H1 (cell line): ENCODE measurements at regions not wholly inside any gene's neighbourhood (a gene's known extent, or its start where the extent isn't known, plus 50 kb on each side); places are given as distances from the start of the nearest gene placed in this dataset.

Experiments
- CTCF ChIA-PET: fragments of 300-600 bp; sonication (Branson Sonifier 250); formaldehyde crosslinking; loops from one replicate; lab custom pipeline; 2021; ENCODE audit not compliant: partially characterized antibody; lab: Charles Lee
- POLR2A ChIA-PET: fragments of 300-600 bp; sonication (Branson Sonifier 250); formaldehyde crosslinking; loops from one replicate; lab custom pipeline; 2021; ENCODE audit warnings: inconsistent platforms; ENCODE audit not compliant: partially characterized antibody; lab: Charles Lee
- DNase-seq, 2 experiments: peaks; one replicate each; pipeline versions ENCODE4 v3.0.0 to v3.0.0-alpha.2; 2010 to 2022; ENCODE audit warnings: low spot score in 2 of 2, low read depth in 1 of 2, mixed read lengths in 1 of 2
- FAIRE-seq: peaks from 2 replicates; lab custom pipeline; 2011; peaks lifted over from hg19 to GRCh38; lab: Jason Lieb, UNC
- H2AFZ ChIP-seq: 2 replicates; pipeline ENCODE4 v1.8.1; 2012; ENCODE audit warnings: low read length, inconsistent platforms
- H2AK5ac ChIP-seq: 2 replicates; pipeline ENCODE4 v1.6.1; 2013; ENCODE audit warnings: low read depth, low read length
- H2BK120ac ChIP-seq: replicated peaks from 2 replicates; pipeline ENCODE3; 2013; ENCODE audit warnings: low read depth, low read length, inconsistent platforms
- H2BK12ac ChIP-seq: 2 replicates; pipeline ENCODE4 v1.6.1; 2013; ENCODE audit warnings: low read depth, low read length
- H2BK15ac ChIP-seq: 2 replicates; pipeline ENCODE4 v1.6.1; 2013; ENCODE audit warnings: low read length
- H2BK20ac ChIP-seq: 2 replicates; pipeline ENCODE4 v1.6.1; 2013; ENCODE audit warnings: low read length
- H2BK5ac ChIP-seq: 2 replicates; pipeline ENCODE4 v1.6.1; 2013; ENCODE audit warnings: low read depth, low read length
- H3K14ac ChIP-seq: 2 replicates; pipeline ENCODE4 v1.6.1; 2013; ENCODE audit warnings: inconsistent platforms; ENCODE audit not compliant: insufficient read length
- H3K18ac ChIP-seq: 2 replicates; pipeline ENCODE4 v1.6.1; 2013; ENCODE audit warnings: low read length; ENCODE audit errors: extremely low read depth
- H3K23ac ChIP-seq: 2 replicates; pipeline ENCODE4 v1.6.1; 2013; ENCODE audit warnings: inconsistent platforms; ENCODE audit not compliant: insufficient read length
- H3K23me2 ChIP-seq: 2 replicates; pipeline ENCODE4 v1.6.1; 2013; ENCODE audit warnings: low read depth, low read length
- H3K27ac ChIP-seq: 2 replicates; pipeline ENCODE4 v1.6.1; 2011; ENCODE audit warnings: low read depth, low read length, inconsistent platforms
- H3K27me3 ChIP-seq, 4 experiments: replicated peaks in 1 of 4; 1 replicate in 1 of 4; 2 replicates in 3 of 4; pipeline versions ENCODE4 v1.6.1 to v1.8.1; 2011 to 2013; ENCODE audit warnings: low read length in 3 of 4, mild to moderate bottlenecking in 3 of 4, inconsistent platforms in 2 of 4, mixed read lengths in 2 of 4, moderate library complexity in 1 of 4; ENCODE audit not compliant: control insufficient read depth in 3 of 4, insufficient read depth in 3 of 4; ENCODE audit errors: extremely low read depth in 1 of 4
- H3K36me3 ChIP-seq, 4 experiments: 2 replicates each; pipeline versions ENCODE4 v1.6.1 to v1.8.1; 2011 to 2013; ENCODE audit warnings: mild to moderate bottlenecking in 4 of 4, low read length in 3 of 4, moderate library complexity in 2 of 4, control low read depth in 1 of 4, inconsistent platforms in 1 of 4; ENCODE audit not compliant: insufficient read depth in 4 of 4, control insufficient read depth in 2 of 4
- H3K4ac ChIP-seq: replicated peaks from 2 replicates; pipeline ENCODE3; 2013; ENCODE audit warnings: low read length, low read depth, mixed read lengths, inconsistent platforms; ENCODE audit not compliant: insufficient read length
- H3K4me1 ChIP-seq, 4 experiments: replicated peaks in 1 of 4; 1 replicate in 1 of 4; 2 replicates in 3 of 4; pipeline versions ENCODE4 v1.6.1 to v1.8.1; 2011 to 2013; ENCODE audit warnings: low read length in 3 of 4, inconsistent platforms in 2 of 4, mixed read lengths in 1 of 4; ENCODE audit not compliant: insufficient read depth in 4 of 4, control insufficient read depth in 3 of 4
- H3K4me2 ChIP-seq, 2 experiments: 2 replicates each; pipeline versions ENCODE4 v1.6.1 to v1.8.1; 2011 to 2013; ENCODE audit warnings: low read depth in 2 of 2, low read length in 2 of 2, control low read depth in 1 of 2, inconsistent platforms in 1 of 2, mild to moderate bottlenecking in 1 of 2; ENCODE audit not compliant: insufficient read depth in 1 of 2
- H3K4me3 ChIP-seq, 4 experiments: fragments of 200-600, 300-600 bp in 1 of 4; sonication (generic), shearing (Covaris generic), sonication (Bioruptor Twin) in 1 of 4; 2 replicates each; pipeline versions ENCODE4 v1.5.1 to v1.8.1; 2011 to 2016; ENCODE audit warnings: low read length in 4 of 4, low read depth in 3 of 4, control low read depth in 2 of 4, inconsistent platforms in 2 of 4, mild to moderate bottlenecking in 2 of 4, mixed read lengths in 1 of 4, moderate library complexity in 1 of 4; ENCODE audit not compliant: insufficient read depth in 2 of 4; ENCODE audit errors: extremely low read depth in 1 of 4
- H3K56ac ChIP-seq: replicated peaks from 2 replicates; pipeline ENCODE3; 2013; ENCODE audit warnings: low read depth, mild to moderate bottlenecking, mixed read lengths, low read length, inconsistent platforms; ENCODE audit not compliant: insufficient read length
- H3K79me1 ChIP-seq: 2 replicates; pipeline ENCODE4 v1.6.1; 2013; ENCODE audit warnings: low read depth, low read length, control low read depth
- H3K79me2 ChIP-seq, 2 experiments: 2 replicates each; pipeline versions ENCODE4 v1.6.1 to v1.8.1; 2012 to 2013; ENCODE audit warnings: low read length in 2 of 2, mild to moderate bottlenecking in 2 of 2, inconsistent platforms in 1 of 2; ENCODE audit not compliant: insufficient read depth in 2 of 2, control insufficient read depth in 1 of 2
- H3K9ac ChIP-seq, 4 experiments: replicated peaks in 1 of 4; 1 replicate in 1 of 4; 2 replicates in 3 of 4; pipeline versions ENCODE4 v1.6.1 to v1.8.1; 2011 to 2013; ENCODE audit warnings: low read depth in 3 of 4, low read length in 3 of 4, control low read depth in 2 of 4, mild to moderate bottlenecking in 2 of 4, moderate library complexity in 2 of 4, inconsistent platforms in 1 of 4; ENCODE audit errors: extremely low read depth in 1 of 4
- H3K9me3 ChIP-seq, 2 experiments: 2 replicates each; pipeline versions ENCODE4 v1.6.1 to v1.8.1; 2012 to 2013; ENCODE audit warnings: mild to moderate bottlenecking in 2 of 2, moderate library complexity in 2 of 2, control low read depth in 1 of 2, inconsistent platforms in 1 of 2, low read depth in 1 of 2, low read length in 1 of 2, mixed read lengths in 1 of 2; ENCODE audit not compliant: insufficient read depth in 2 of 2
- H4K20me1 ChIP-seq, 2 experiments: replicated peaks in 1 of 2; 2 replicates each; pipeline versions ENCODE3 to v1.8.1; 2011 to 2013; ENCODE audit warnings: inconsistent platforms in 2 of 2, low read length in 2 of 2, mild to moderate bottlenecking in 1 of 2; ENCODE audit not compliant: insufficient read depth in 2 of 2, control insufficient read depth in 1 of 2
- H4K5ac ChIP-seq: 2 replicates; pipeline ENCODE4 v1.6.1; 2013; ENCODE audit warnings: low read length, low read depth, mixed read lengths, inconsistent platforms; ENCODE audit not compliant: insufficient read length
- H4K8ac ChIP-seq: 2 replicates; pipeline ENCODE4 v1.8.0; 2013; ENCODE audit warnings: mild to moderate bottlenecking, moderate library complexity, low read length, inconsistent platforms; ENCODE audit not compliant: insufficient read depth; ENCODE audit errors: extremely low read depth
- H4K91ac ChIP-seq: replicated peaks from 2 replicates; pipeline ENCODE3; 2013; ENCODE audit warnings: low read length, mixed read lengths, inconsistent platforms; ENCODE audit not compliant: insufficient read length
- ATF2 ChIP-seq: IDR thresholded peaks from 2 replicates; pipeline ENCODE4 v1.6.1; 2012; ENCODE audit warnings: low read length, inconsistent platforms
- BCL11A ChIP-seq, 2 experiments: IDR thresholded peaks; one replicate each; pipeline ENCODE4 v1.6.1; 2011; ENCODE audit warnings: low read depth in 2 of 2, low read length in 2 of 2, mild to moderate bottlenecking in 2 of 2
- FOSL1 ChIP-seq: IDR thresholded peaks from 2 replicates; pipeline ENCODE4 v1.6.1; 2011; ENCODE audit warnings: mild to moderate bottlenecking, low read depth, low read length, moderate library complexity; ENCODE audit not compliant: insufficient read depth
- HDAC2 ChIP-seq, 2 experiments: fragments of 300-600 bp in 1 of 2; sonication (generic) in 1 of 2; IDR thresholded peaks; 2 replicates each; pipeline ENCODE4 v1.6.1; 2011 to 2012; ENCODE audit warnings: low read depth in 2 of 2, low read length in 2 of 2, mild to moderate bottlenecking in 2 of 2, moderate library complexity in 2 of 2, borderline replicate concordance in 1 of 2, inconsistent platforms in 1 of 2
- KDM4A ChIP-seq: IDR thresholded peaks from one replicate; pipeline ENCODE4 v1.7.1; 2012; ENCODE audit warnings: low read depth, mild to moderate bottlenecking, moderate library complexity, low read length, inconsistent platforms; ENCODE audit not compliant: severe bottlenecking
- KDM5A ChIP-seq: fragments of 200-600 bp; IDR thresholded peaks from 2 replicates; pipeline ENCODE4 v1.7.1; 2012; ENCODE audit warnings: mild to moderate bottlenecking, low read length, inconsistent platforms, mixed read lengths
- MAX ChIP-seq: IDR thresholded peaks from 2 replicates; pipeline ENCODE4 v1.6.1; 2012; ENCODE audit warnings: inconsistent platforms
- POLR2A ChIP-seq, 2 experiments: IDR thresholded peaks; 1 replicate in 1 of 2; 2 replicates in 1 of 2; pipeline ENCODE4 v1.6.1; 2011; ENCODE audit warnings: low read depth in 2 of 2, low read length in 2 of 2, mild to moderate bottlenecking in 2 of 2; ENCODE audit errors: control extremely low read depth in 1 of 2
- SIRT6 ChIP-seq: IDR thresholded peaks from one replicate; pipeline ENCODE4 v1.7.1; 2012; ENCODE audit warnings: low read length, inconsistent platforms
- SP2 ChIP-seq: IDR thresholded peaks from 2 replicates; pipeline ENCODE4 v1.6.1; 2012; ENCODE audit warnings: mild to moderate bottlenecking, low read length, inconsistent platforms
- SP4 ChIP-seq: IDR thresholded peaks from 2 replicates; pipeline ENCODE4 v1.6.1; 2012; ENCODE audit warnings: low read length, inconsistent platforms
- TCF12 ChIP-seq: IDR thresholded peaks from 2 replicates; pipeline ENCODE4 v1.6.1; 2011; ENCODE audit warnings: low read depth, mild to moderate bottlenecking, low read length
- TEAD4 ChIP-seq: IDR thresholded peaks from 2 replicates; pipeline ENCODE4 v1.6.1; 2012; ENCODE audit warnings: low read depth, low read length, inconsistent platforms, mixed read lengths
- WGBS, 2 experiments: shearing (Covaris generic) in 1 of 2; methylation state at CpG; one replicate each; pipeline versions ENCODE4 v1.1.6 to v1.1.7; 2013 to 2015; ENCODE audit warnings: low lambda C conversion rate in 2 of 2, mixed read lengths in 2 of 2, inconsistent platforms in 1 of 2, low coverage in 1 of 2, missing lambda C conversion rate in 1 of 2; ENCODE audit not compliant: insufficient replicate concordance in 2 of 2, insufficient coverage in 1 of 2, insufficient read length in 1 of 2; ENCODE audit errors: extremely low coverage in 1 of 2, missing lambda C conversion rate in 1 of 2; 5-methylcytosine and 5-hydroxymethylcytosine counted together

- Histone ChIP-seq H2AK5ac (no peak overlapping the region), H2AFZ (no peak overlapping the region), H3K23ac (no peak overlapping the region), H3K79me2 (no peaks in the 10 kb centered on the region), H2BK12ac (no peak overlapping the region), H4K20me1 (no peaks in the 10 kb centered on the region), H3K4me1 (peaks cover 3 to 15% (median 6%) of the 10 kb centered on the region in 4 experiments; a peak in 5 of 7 replicates), H3K79me1 (no peaks in the 10 kb centered on the region), H4K91ac (peak overlapping the region; percentile 65), H3K4me2 (no peak overlapping the region), H3K9ac (no peak overlapping the region), H3K27me3 (no peaks in the 10 kb centered on the region), H3K4ac (peak overlapping the region; percentile 67), H3K14ac (no peak overlapping the region), H2BK15ac (no peak overlapping the region), H4K5ac (no peak overlapping the region), H2BK120ac (peak overlapping the region; percentile 92), H3K9me3 (peaks cover 5 to 12% of the 10 kb centered on the region in 2 experiments; a peak in 3 of 4 replicates), H3K56ac (no peak overlapping the region), H2BK20ac (no peak overlapping the region), H3K36me3 (peaks cover 0 to 3% (median 0%) of the 10 kb centered on the region in 4 experiments; a peak in 1 of 8 replicates), H4K8ac (no peak overlapping the region), H3K23me2 (no peaks in the 10 kb centered on the region), H3K4me3 (no peak overlapping the region), H3K27ac (no peak overlapping the region), H3K18ac (no peak overlapping the region), H2BK5ac (0 out of 2 replicates have a peak overlapping the region, but pooled peaks have one; percentile 12)
- ChIA-PET POLR2A (no interaction called here), CTCF (no interaction called here)
- FAIRE-seq: no peak
- no peak for DNase-seq
- 93% methylated on average over 2 of the region's 2 CpGs; no CpG with 5 or more reads in 1 of the 2 experiments for WGBS, 2 experiments
- TF ChIP-seq SIRT6 (no peak), MAX (no peak), POLR2A (IDR thresholded peaks at IDR 0.05; ENCODE audit: control extremely low read depth in 1 of 2, low read depth in 2 of 2, low read length in 2 of 2) (no peak), BCL11A (IDR thresholded peaks at IDR 0.05; ENCODE audit: low read depth in 2 of 2, low read length in 2 of 2) (no peak), SP2 (no peak), FOSL1 (no peak), ATF2 (no peak), KDM4A (no peak), KDM5A (no peak), TEAD4 (no peak), TCF12 (no peak), HDAC2 (IDR thresholded peaks at IDR 0.05; ENCODE audit: borderline replicate concordance in 1 of 2, low read depth in 2 of 2, low read length in 2 of 2) (no peak), SP4 (no peak)
Observed at GRCh38 chr3:27044931-27045481, 324.2 kb downstream of the NEK10 start.
